ENCODE measurements at regions not wholly inside any gene's neighbourhood (a gene's known extent, or its start where the extent isn't known, plus 50 kb on each side); places are given as distances from the start of the nearest gene placed in this dataset.

- Histone ChIP-seq H3K27ac (ENCODE audit: low read depth, low read length) (no peak overlapping the region), H3K36me3 (ENCODE audit: insufficient read depth, low read length) (no peaks in the 10 kb centered on the region), H3K27me3 (ENCODE audit: control insufficient read depth in 1 of 2, insufficient read depth in 2 of 2, low read length in 2 of 2) (peaks cover 0 to 13% of the 10 kb centered on the region in 2 donors), H3K4me1 (ENCODE audit: insufficient read depth, low read length) (no peaks in the 10 kb centered on the region), H3K9me3 (ENCODE audit: low read length) (no peaks in the 10 kb centered on the region), H3K9ac (ENCODE audit: low read length) (no peak overlapping the region), H3K4me3 (ENCODE audit: low read depth in 1 of 2, low read length in 2 of 2) (no peak overlapping the region)
These were observed 284.9 kb upstream of the IRX4 start for GRCh38 chr5:2167671-2168070.

- no peaks in the 10 kb centered on the region for H3K9me3 ChIP-seq (ENCODE audit: low read length)
- no peaks in the 10 kb centered on the region for H3K4me1 ChIP-seq (ENCODE audit: insufficient read depth, low read length)
- H3K27me3 ChIP-seq (ENCODE audit: control insufficient read depth in 1 of 2, insufficient read depth in 2 of 2, low read length in 2 of 2) = peaks cover 0 to 13% of the 10 kb centered on the region in 2 donors
- H3K36me3 ChIP-seq (ENCODE audit: insufficient read depth, low read length) = no peaks in the 10 kb centered on the region
- no peak overlapping the region for H3K4me3 ChIP-seq (ENCODE audit: low read depth in 1 of 2, low read length in 2 of 2)
- H3K27ac ChIP-seq (ENCODE audit: low read depth, low read length) = no peak overlapping the region
- no peak overlapping the region for H3K9ac ChIP-seq (ENCODE audit: low read length)
These were observed 284.3 kb upstream of the IRX4 start for GRCh38 chr5:2166979-2167377.

GRCh38 chr5:2166306-2166978, 283.7 kb upstream of the IRX4 start:
- Histone ChIP-seq H3K27me3 (ENCODE audit: control insufficient read depth in 1 of 2, insufficient read depth in 2 of 2, low read length in 2 of 2) (peaks cover 0 to 13% of the 10 kb centered on the region in 2 donors), H3K4me3 (ENCODE audit: low read depth in 1 of 2, low read length in 2 of 2) (no peak overlapping the region), H3K4me1 (ENCODE audit: insufficient read depth, low read length) (no peaks in the 10 kb centered on the region), H3K27ac (ENCODE audit: low read depth, low read length) (no peak overlapping the region), H3K36me3 (ENCODE audit: insufficient read depth, low read length) (no peaks in the 10 kb centered on the region), H3K9me3 (ENCODE audit: low read length) (no peaks in the 10 kb centered on the region), H3K9ac (ENCODE audit: low read length) (no peak overlapping the region)

GRCh38 chr5:2165615-2166305, 283.0 kb upstream of the IRX4 start:
- Histone ChIP-seq H3K4me3 (ENCODE audit: low read depth in 1 of 2, low read length in 2 of 2) (no peak overlapping the region), H3K9me3 (ENCODE audit: low read length) (no peaks in the 10 kb centered on the region), H3K9ac (ENCODE audit: low read length) (no peak overlapping the region), H3K27me3 (ENCODE audit: control insufficient read depth in 1 of 2, insufficient read depth in 2 of 2, low read length in 2 of 2) (peaks cover 0 to 13% of the 10 kb centered on the region in 2 donors), H3K4me1 (ENCODE audit: insufficient read depth, low read length) (no peaks in the 10 kb centered on the region), H3K27ac (ENCODE audit: low read depth, low read length) (no peak overlapping the region), H3K36me3 (ENCODE audit: insufficient read depth, low read length) (no peaks in the 10 kb centered on the region)

- H3K27me3 ChIP-seq (ENCODE audit: control insufficient read depth in 1 of 2, insufficient read depth in 2 of 2, low read length in 2 of 2) = peaks cover 0 to 7% of the 10 kb centered on the region in 2 donors
- no peaks in the 10 kb centered on the region for H3K9me3 ChIP-seq (ENCODE audit: low read length)
- no peaks in the 10 kb centered on the region for H3K4me1 ChIP-seq (ENCODE audit: insufficient read depth, low read length)
- H3K36me3 ChIP-seq (ENCODE audit: insufficient read depth, low read length) = no peaks in the 10 kb centered on the region
- no peak overlapping the region for H3K4me3 ChIP-seq (ENCODE audit: low read depth in 1 of 2, low read length in 2 of 2)
- no peak overlapping the region for H3K27ac ChIP-seq (ENCODE audit: low read depth, low read length)
- no peak overlapping the region for H3K9ac ChIP-seq (ENCODE audit: low read length)
These were observed 282.5 kb upstream of the IRX4 start for GRCh38 chr5:2165203-2165602.

- no peaks in the 10 kb centered on the region for H3K4me1 ChIP-seq (ENCODE audit: insufficient read depth, low read length)
- H3K36me3 ChIP-seq (ENCODE audit: insufficient read depth, low read length) = no peaks in the 10 kb centered on the region
- H3K9ac ChIP-seq (ENCODE audit: low read length) = no peak overlapping the region
- no peak overlapping the region for H3K27ac ChIP-seq (ENCODE audit: low read depth, low read length)
- no peaks in the 10 kb centered on the region for H3K9me3 ChIP-seq (ENCODE audit: low read length)
- peaks cover 0 to 1% of the 10 kb centered on the region in 2 donors for H3K27me3 ChIP-seq (ENCODE audit: control insufficient read depth in 1 of 2, insufficient read depth in 2 of 2, low read length in 2 of 2)
- no peak overlapping the region for H3K4me3 ChIP-seq (ENCODE audit: low read depth in 1 of 2, low read length in 2 of 2)
These were observed 281.9 kb upstream of the IRX4 start for GRCh38 chr5:2164586-2164985.

GRCh38 chr5:2163940-2164490, 281.3 kb upstream of the IRX4 start:
- no peaks in the 10 kb centered on the region for H3K9me3 ChIP-seq (ENCODE audit: low read length)
- no peak overlapping the region for H3K4me3 ChIP-seq (ENCODE audit: low read depth in 1 of 2, low read length in 2 of 2)
- no peak overlapping the region for H3K27ac ChIP-seq (ENCODE audit: low read depth, low read length)
- H3K9ac ChIP-seq (ENCODE audit: low read length) = no peak overlapping the region
- H3K27me3 ChIP-seq (ENCODE audit: control insufficient read depth in 1 of 2, insufficient read depth in 2 of 2, low read length in 2 of 2) = no peaks in the 10 kb centered on the region
- H3K36me3 ChIP-seq (ENCODE audit: insufficient read depth, low read length) = no peaks in the 10 kb centered on the region
- H3K4me1 ChIP-seq (ENCODE audit: insufficient read depth, low read length) = no peaks in the 10 kb centered on the region

- Histone ChIP-seq H3K9me3 (ENCODE audit: low read length) (no peaks in the 10 kb centered on the region), H3K4me3 (ENCODE audit: low read depth in 1 of 2, low read length in 2 of 2) (no peak overlapping the region)
These were observed 280.5 kb upstream of the IRX4 start for GRCh38 chr5:2163060-2163856.

GRCh38 chr5:2160811-2161210, 278.1 kb upstream of the IRX4 start:
- Histone ChIP-seq H3K4me1 (ENCODE audit: insufficient read depth, low read length) (no peaks in the 10 kb centered on the region), H3K27me3 (ENCODE audit: control insufficient read depth in 1 of 2, insufficient read depth in 2 of 2, low read length in 2 of 2) (no peaks in the 10 kb centered on the region), H3K36me3 (ENCODE audit: insufficient read depth, low read length) (no peaks in the 10 kb centered on the region), H3K27ac (ENCODE audit: low read depth, low read length) (no peak overlapping the region), H3K4me3 (ENCODE audit: low read depth in 1 of 2, low read length in 2 of 2) (no peak overlapping the region), H3K9ac (ENCODE audit: low read length) (no peak overlapping the region), H3K9me3 (ENCODE audit: low read length) (no peaks in the 10 kb centered on the region)

More at GRCh38 chr5:2163060-2163856, 280.5 kb upstream of the IRX4 start:
- Histone ChIP-seq H3K9ac (ENCODE audit: low read length) (no peak overlapping the region), H3K27me3 (ENCODE audit: control insufficient read depth in 1 of 2, insufficient read depth in 2 of 2, low read length in 2 of 2) (no peaks in the 10 kb centered on the region), H3K27ac (ENCODE audit: low read depth, low read length) (no peak overlapping the region), H3K36me3 (ENCODE audit: insufficient read depth, low read length) (no peaks in the 10 kb centered on the region), H3K4me1 (ENCODE audit: insufficient read depth, low read length) (no peaks in the 10 kb centered on the region)

- no peaks in the 10 kb centered on the region for H3K4me1 ChIP-seq (ENCODE audit: insufficient read depth, low read length)
- no peaks in the 10 kb centered on the region for H3K36me3 ChIP-seq (ENCODE audit: insufficient read depth, low read length)
- H3K4me3 ChIP-seq (ENCODE audit: low read depth in 1 of 2, low read length in 2 of 2) = no peak overlapping the region
- no peaks in the 10 kb centered on the region for H3K9me3 ChIP-seq (ENCODE audit: low read length)
- H3K9ac ChIP-seq (ENCODE audit: low read length) = no peak overlapping the region
- no peaks in the 10 kb centered on the region for H3K27me3 ChIP-seq (ENCODE audit: control insufficient read depth in 1 of 2, insufficient read depth in 2 of 2, low read length in 2 of 2)
- no peak overlapping the region for H3K27ac ChIP-seq (ENCODE audit: low read depth, low read length)
These were observed 276.0 kb upstream of the IRX4 start for GRCh38 chr5:2158767-2159166.

GRCh38 chr5:2158109-2158508, 275.4 kb upstream of the IRX4 start:
- Histone ChIP-seq H3K9ac (ENCODE audit: low read length) (no peak overlapping the region), H3K27me3 (ENCODE audit: control insufficient read depth in 1 of 2, insufficient read depth in 2 of 2, low read length in 2 of 2) (no peaks in the 10 kb centered on the region), H3K36me3 (ENCODE audit: insufficient read depth, low read length) (no peaks in the 10 kb centered on the region), H3K4me3 (ENCODE audit: low read depth in 1 of 2, low read length in 2 of 2) (no peak overlapping the region), H3K27ac (ENCODE audit: low read depth, low read length) (no peak overlapping the region), H3K4me1 (ENCODE audit: insufficient read depth, low read length) (no peaks in the 10 kb centered on the region), H3K9me3 (ENCODE audit: low read length) (no peaks in the 10 kb centered on the region)
